ENCODE measurements at regions not wholly inside any gene's neighbourhood (a gene's known extent, or its start where the extent isn't known, plus 50 kb on each side); places are given as distances from the start of the nearest gene placed in this dataset.

- TF ChIP-seq CTCF (IDR thresholded peaks at IDR 0.05) = no peak
Observed at GRCh38 chr3:43867436-43868072, 176.8 kb downstream of the ABHD5 start.

DNA sequence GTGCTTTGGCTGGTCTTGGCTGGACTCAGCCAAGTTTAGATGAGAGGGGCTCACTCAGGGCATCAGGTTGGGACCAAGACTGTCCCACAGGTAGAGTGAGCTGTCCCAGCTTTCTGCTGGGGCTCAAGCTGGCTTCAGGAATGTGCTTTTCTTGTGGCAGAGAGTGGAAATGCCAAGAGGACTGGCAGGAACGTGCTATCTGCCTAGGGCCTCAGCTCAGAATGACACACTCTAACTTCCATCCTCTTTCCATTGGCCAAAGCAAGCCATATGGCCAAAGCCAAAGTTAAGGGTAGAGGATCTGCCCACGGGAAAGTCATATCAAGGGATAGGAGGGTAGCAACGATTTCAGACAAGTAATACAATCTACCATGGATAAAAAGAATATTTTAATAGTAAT, 178.8 kb downstream of the ABHD5 start:
- TF ChIP-seq CTCF (IDR thresholded peaks at IDR 0.05) = no peak

- no peak for TF ChIP-seq CTCF (IDR thresholded peaks at IDR 0.05)
Observed at GRCh38 chr3:43870120-43870519, 179.4 kb downstream of the ABHD5 start.

- TF ChIP-seq CTCF (IDR thresholded peaks at IDR 0.05) = no peak
Observed at GRCh38 chr3:43870844-43871626, 180.3 kb downstream of the ABHD5 start.

DNA sequence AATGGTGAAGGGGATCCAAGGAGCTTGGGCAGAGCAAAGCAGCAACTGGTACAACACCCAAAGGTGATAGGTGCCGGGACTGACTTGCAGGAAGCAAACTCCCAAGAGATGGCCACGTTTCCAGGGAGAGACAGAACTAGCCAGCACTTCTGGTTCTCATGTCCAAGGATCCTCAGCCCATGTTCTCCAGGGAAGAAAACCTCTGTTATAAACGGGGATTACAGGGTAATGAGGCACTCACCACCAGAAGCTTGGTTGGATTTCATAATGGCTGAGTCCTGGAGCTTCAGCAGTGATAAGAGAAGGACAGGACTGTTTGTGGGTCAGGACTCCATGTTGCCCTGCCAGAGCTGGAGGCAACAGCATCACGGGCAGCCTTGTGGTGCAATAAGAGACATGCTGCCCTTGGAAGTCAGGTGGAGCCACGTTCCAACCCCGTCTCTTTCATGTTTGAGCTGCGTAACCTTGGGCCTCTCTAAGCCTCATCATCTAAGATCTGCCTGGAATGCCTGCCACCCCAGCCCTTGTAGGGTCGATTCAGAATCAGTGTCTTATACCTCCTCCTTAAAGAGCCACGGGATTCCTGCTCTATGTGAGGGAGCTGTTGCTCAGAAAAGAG, 181.0 kb downstream of the ABHD5 start:
- no peak for TF ChIP-seq CTCF (IDR thresholded peaks at IDR 0.05)

DNA sequence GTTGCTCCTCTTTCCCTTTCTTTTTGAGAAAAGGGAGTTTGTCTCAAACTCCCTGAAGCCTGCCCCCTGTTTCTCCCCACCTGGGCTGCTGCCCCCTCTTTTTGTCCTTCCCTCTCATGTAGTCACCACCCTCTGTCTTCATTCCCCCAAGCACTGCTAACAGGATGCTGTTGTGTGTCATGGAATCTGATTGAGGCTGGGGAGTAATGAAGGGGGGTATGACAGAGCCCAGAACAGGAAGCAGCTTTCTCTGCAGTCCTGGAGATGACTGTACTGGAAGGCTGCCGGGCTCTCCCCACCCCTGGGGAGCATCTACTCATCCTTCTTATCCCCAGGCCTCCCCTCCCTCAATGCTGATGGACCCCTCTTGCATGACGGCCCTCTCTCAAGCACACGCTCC, 181.6 kb downstream of the ABHD5 start:
- no peak for TF ChIP-seq CTCF (IDR thresholded peaks at IDR 0.05)

DNA sequence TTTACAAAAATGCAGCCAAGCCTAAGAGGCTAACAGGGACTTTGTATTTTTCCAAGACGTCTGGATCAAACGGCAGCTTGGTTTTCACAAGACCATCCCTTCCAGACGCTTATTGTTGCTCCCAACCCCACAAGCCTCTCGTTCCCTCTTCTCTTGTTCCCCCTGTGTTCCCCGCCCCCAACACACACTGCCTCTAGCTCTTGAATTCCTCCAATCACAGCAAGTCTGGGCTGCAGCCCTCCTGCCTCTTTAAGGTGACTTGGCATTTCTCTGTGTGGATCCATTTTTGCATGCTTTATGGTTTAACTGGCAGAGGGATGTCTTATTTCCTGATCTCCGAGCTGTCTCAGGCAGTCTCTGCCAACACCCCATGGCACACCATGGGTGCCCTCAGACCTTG, 182.2 kb downstream of the ABHD5 start:
- TF ChIP-seq CTCF (IDR thresholded peaks at IDR 0.05) = no peak
